GM12878 (cell line): ENCODE measurements at regions not wholly inside any gene's neighbourhood (a gene's known extent, or its start where the extent isn't known, plus 50 kb on each side); places are given as distances from the start of the nearest gene placed in this dataset.
A peak's percentile ranks its signal among the peaks of the same experiment; 100 is the strongest.

Experiments used
- ATAC-seq: fragments of 200-7000 bp; cut with Tn5 transposase; 3 replicates; pipeline ENCODE4 v1.9.1; 2020; ENCODE audit warnings: mild to moderate bottlenecking, moderate library complexity
- BruUV-seq: library from RNA; stranded (reverse); fragments of 400-500 nt; replicated peaks from 2 replicates; lab custom pipeline; 2021; lab: Mats Ljungman, UMichigan
- CTCF ChIA-PET: fragments of 300-600 bp; sonication (Branson Sonifier 250); formaldehyde crosslinking; extraction: SDS; loops from one replicate; lab custom pipeline; 2021; ENCODE audit warnings: inconsistent platforms; lab: Yijun Ruan, JAX
- POLR2A ChIA-PET: fragments of 350-600 bp; formaldehyde crosslinking; extraction: SDS; loops from one replicate; lab custom pipeline; 2021; ENCODE audit warnings: inconsistent platforms; lab: Charles Lee
- RAD21 ChIA-PET: fragments of 300-600 bp; sonication (Branson Sonifier 250); formaldehyde crosslinking; loops from one replicate; lab custom pipeline; 2023; ENCODE audit warnings: antibody characterized with exemption; ENCODE audit not compliant: unreplicated experiment; lab: Charles Lee
- SMC1A ChIA-PET: fragments of 300-600 bp; sonication (Branson Sonifier 250); formaldehyde crosslinking; loops from one replicate; lab custom pipeline; 2023; ENCODE audit not compliant: unreplicated experiment, uncharacterized antibody; lab: Charles Lee
- DNase-seq: peaks from one replicate; pipeline ENCODE4 v3.0.0-alpha.2; 2011; ENCODE audit warnings: low read depth, low spot score
- FAIRE-seq: peaks from 3 replicates; lab custom pipeline; 2011; peaks lifted over from hg19 to GRCh38; lab: Jason Lieb, UNC
- H2AFZ ChIP-seq: 2 replicates; pipeline ENCODE4 v1.6.0; 2011; ENCODE audit warnings: low read depth, low read length, control low read depth; ENCODE audit not compliant: control insufficient read depth
- H3K27ac ChIP-seq: 2 replicates; pipeline ENCODE4 v1.5.1; 2011; ENCODE audit warnings: control low read depth; ENCODE audit not compliant: control insufficient read depth, insufficient read depth
- H3K27me3 ChIP-seq, 2 experiments: replicated peaks in 1 of 2; 2 replicates each; pipeline versions ENCODE4 v1.6.0 to v1.6.1; 2011; ENCODE audit warnings: low read length in 1 of 2; ENCODE audit not compliant: control insufficient read depth in 2 of 2, insufficient read depth in 2 of 2
- H3K36me3 ChIP-seq, 2 experiments: 2 replicates each; pipeline ENCODE4 v1.5.1; 2011; ENCODE audit warnings: low read length in 1 of 2; ENCODE audit not compliant: control insufficient read depth in 2 of 2, insufficient read depth in 2 of 2
- H3K4me1 ChIP-seq: 2 replicates; pipeline ENCODE4 v1.6.1; 2011; ENCODE audit warnings: mild to moderate bottlenecking, low read length, moderate library complexity, mixed read lengths; ENCODE audit not compliant: control insufficient read depth, insufficient read depth
- H3K4me2 ChIP-seq: 2 replicates; pipeline ENCODE4 v1.6.0; 2011; ENCODE audit warnings: control low read depth; ENCODE audit not compliant: control insufficient read depth, insufficient read depth
- H3K4me3 ChIP-seq: fragments of 200-600 bp; sonication (generic); 2 replicates; pipeline ENCODE4 v1.5.1; 2016
- H3K79me2 ChIP-seq: 2 replicates; pipeline ENCODE4 v1.6.0; 2011; ENCODE audit warnings: low read length; ENCODE audit not compliant: control insufficient read depth, insufficient read depth
- H3K9ac ChIP-seq: 2 replicates; pipeline ENCODE4 v1.8.0; 2011; ENCODE audit warnings: low read length, control low read depth, mixed read lengths; ENCODE audit not compliant: control insufficient read depth, insufficient read depth
- H3K9me3 ChIP-seq: replicated peaks from 3 replicates; pipeline ENCODE4 v1.5.1; 2011; ENCODE audit warnings: mild to moderate bottlenecking, low read length; ENCODE audit not compliant: control insufficient read depth, insufficient read depth
- H4K20me1 ChIP-seq: 2 replicates; pipeline ENCODE4 v1.6.0; 2011; ENCODE audit not compliant: control insufficient read depth, insufficient read depth
- ATF7 ChIP-seq: fragments of 450-650 bp; IDR thresholded peaks from 2 replicates; pipeline ENCODE4 v1.6.1; 2016; ENCODE audit warnings: low read depth, mild to moderate bottlenecking
- ETV6 ChIP-seq, 2 experiments: fragments of 450-650 bp in 1 of 2; IDR thresholded peaks in 1 of 2; conservative IDR thresholded peaks in 1 of 2; 2 replicates each; pipeline ENCODE4 v1.6.1; 2014; ENCODE audit warnings: antibody characterized with exemption in 1 of 2, borderline replicate concordance in 1 of 2, low read depth in 1 of 2, mild to moderate bottlenecking in 1 of 2, moderate library complexity in 1 of 2
- FOS ChIP-seq: IDR thresholded peaks from 3 replicates; pipeline ENCODE4 v1.6.1; 2011; ENCODE audit warnings: borderline replicate concordance; ENCODE audit not compliant: insufficient read length; ENCODE audit errors: extremely low read depth
- FOXK2 ChIP-seq: fragments of 450-650 bp; IDR thresholded peaks from 2 replicates; pipeline ENCODE4 v1.6.1; 2017; ENCODE audit warnings: mild to moderate bottlenecking, moderate library complexity
- HSF1 ChIP-seq: fragments of 150-350 bp; IDR thresholded peaks from 2 replicates; pipeline ENCODE4 v1.6.1; 2014; ENCODE audit warnings: mild to moderate bottlenecking, low read depth, low read length
- IKZF1 ChIP-seq: fragments of 450-650 bp; conservative IDR thresholded peaks from 2 replicates; pipeline ENCODE4 v1.6.1; 2017; ENCODE audit warnings: antibody characterized with exemption, mild to moderate bottlenecking
- MEF2B ChIP-seq: fragments of 450-650 bp; IDR thresholded peaks from 2 replicates; pipeline ENCODE4 v1.6.1; 2018; ENCODE audit warnings: mild to moderate bottlenecking, moderate library complexity; ENCODE audit not compliant: partially characterized antibody, poor library complexity, severe bottlenecking
- MXI1 ChIP-seq: fragments of 150-350 bp; IDR thresholded peaks from 2 replicates; pipeline ENCODE4 v1.6.1; 2011; ENCODE audit warnings: low read depth, mild to moderate bottlenecking, inconsistent platforms, low read length, improper control_type of control experiment
- NBN ChIP-seq: fragments of 450-650 bp; IDR thresholded peaks from 2 replicates; pipeline ENCODE4 v1.6.1; 2016
- NFYB ChIP-seq: IDR thresholded peaks from 2 replicates; pipeline ENCODE4 v1.6.1; 2011; ENCODE audit warnings: low read depth, mild to moderate bottlenecking, low read length, improper control_type of control experiment, moderate library complexity; ENCODE audit not compliant: insufficient read depth
- NR2F1 ChIP-seq: fragments of 450-650 bp; conservative IDR thresholded peaks from 2 replicates; pipeline ENCODE4 v1.6.1; 2017; ENCODE audit warnings: mild to moderate bottlenecking
- RELB ChIP-seq: fragments of 450-650 bp; IDR thresholded peaks from 2 replicates; pipeline ENCODE4 v1.6.1; 2017; ENCODE audit warnings: low read depth, mild to moderate bottlenecking, moderate library complexity
- SKIL ChIP-seq: fragments of 450-650 bp; IDR thresholded peaks from 2 replicates; pipeline ENCODE4 v1.6.1; 2017; ENCODE audit warnings: mild to moderate bottlenecking, low read depth, inconsistent platforms; ENCODE audit not compliant: poor library complexity, severe bottlenecking
- SRF ChIP-seq, 2 experiments: IDR thresholded peaks; 2 replicates each; pipeline ENCODE4 v1.6.1; 2011; ENCODE audit warnings: low read depth in 2 of 2, low read length in 2 of 2, mild to moderate bottlenecking in 1 of 2, moderate library complexity in 1 of 2
- TBL1XR1 ChIP-seq: IDR thresholded peaks from 2 replicates; pipeline ENCODE4 v1.6.1; 2012; ENCODE audit warnings: low read depth, low read length, improper control_type of control experiment
- TCF12 ChIP-seq: IDR thresholded peaks from 2 replicates; pipeline ENCODE4 v1.6.1; 2011; ENCODE audit warnings: low read depth, mild to moderate bottlenecking, low read length
- TCF7 ChIP-seq: IDR thresholded peaks from 2 replicates; pipeline ENCODE4 v1.6.1; 2014; ENCODE audit warnings: antibody characterized with exemption, borderline replicate concordance
- WGBS: methylation state at CpG from one replicate; pipeline ENCODE4 v1.1.6; 2016; ENCODE audit warnings: low lambda C conversion rate; ENCODE audit not compliant: insufficient replicate concordance, insufficient coverage; ENCODE audit errors: missing lambda C conversion rate; 5-methylcytosine and 5-hydroxymethylcytosine counted together
- in situ Hi-C: fragments of 300-500 bp; cut with MboI; formaldehyde crosslinking; loops from 9 replicates; pipeline ENCODE4 v1.14.3; 2018; ENCODE audit warnings: mixed read lengths
- intact Hi-C: fragments of 100-400 bp; cut with micrococcal nuclease; formaldehyde crosslinking; loops from one replicate; pipeline ENCODE4 v1.14.2; 2022; ENCODE audit not compliant: unreplicated experiment

GRCh38 chr6:140590641-140591040 lies 1216.2 kb upstream of the CITED2 start (continued):
- TF ChIP-seq HSF1 (no peak), TCF12 (no peak), NFYB (no peak), ETV6 (conservative IDR thresholded peaks at IDR 0.05 in 1 of 2, IDR thresholded peaks at IDR 0.05 in 1 of 2; ENCODE audit: borderline replicate concordance in 1 of 2, low read depth in 1 of 2) (no peak), NR2F1 (no peak), FOS (no peak), NBN (no peak), MXI1 (no peak)

GRCh38 chr6:140586426-140587061 lies 1212.1 kb upstream of the CITED2 start:
- in situ Hi-C loops, result no loop called here
- peak; percentile 91 for FAIRE-seq
- TF ChIP-seq NFYB (no peak), IKZF1 (peak; percentile 85), SRF (IDR thresholded peaks at IDR 0.05; ENCODE audit: low read depth in 2 of 2, low read length in 2 of 2) (peak in 1 of 2 experiments; percentile 89; a peak in 2 of 4 replicates), TCF7 (peak; percentile 98), FOXK2 (no peak), TBL1XR1 (peak; percentile 94), SKIL (peak; percentile 84), ATF7 (peak; percentile 78), MEF2B (peak; percentile 94), RELB (peak; percentile 78; the same call in 1 of the 2 replicates)

More at GRCh38 chr6:140586426-140587061, 1212.1 kb upstream of the CITED2 start:
- CTCF ChIA-PET, result no interaction called here
- intact Hi-C loops, result loop anchor here (2.0 kb wide), 1 partner anchor 44 kb away; no protein-coding TSS in a partner anchor
- peak overlapping the region; percentile 8; the same call in 1 of the 2 replicates for H3K9ac ChIP-seq
- RAD21 ChIA-PET, result interaction anchor here (0.8 to 1.6 kb wide), 5 partner anchors 14 to 534 kb away, joined by 3 to 8 read pairs (median 4); no protein-coding TSS in a partner anchor
- DNase-seq (peak; percentile 60), ATAC-seq (peak; percentile 94)
- H3K4me3 ChIP-seq, result no peak overlapping the region
- BruUV-seq, result no TSS peak
- H3K27ac ChIP-seq, result peak overlapping the region; percentile 55
- no peaks in the 10 kb centered on the region for H4K20me1 ChIP-seq
- H3K36me3 ChIP-seq, result no peaks in the 10 kb centered on the region
- H3K4me1 ChIP-seq, result peaks cover 8% of the 10 kb centered on the region
- WGBS, result 0% methylated on average over 3 of the region's 3 CpGs
- no peaks in the 10 kb centered on the region for H3K79me2 ChIP-seq
- H3K4me2 ChIP-seq, result peak overlapping the region; percentile 83
- H3K9me3 ChIP-seq, result peaks cover 2% of the 10 kb centered on the region; the same call in 2 of the 3 replicates
- SMC1A ChIA-PET, result interaction anchor here (0.6 to 1.6 kb wide), 11 partner anchors 15 to 1211 kb away, joined by 3 to 8 read pairs (median 3); no protein-coding TSS in a partner anchor
- POLR2A ChIA-PET, result interaction anchor here (1.7 kb wide), 1 partner anchor 44 kb away, joined by 7 read pairs; no protein-coding TSS in a partner anchor
- H3K27me3 ChIP-seq, result no peaks in the 10 kb centered on the region
- peak overlapping the region; percentile 45 for H2AFZ ChIP-seq
